HCT116 (cell line): ENCODE measurements at regions not wholly inside any gene's neighbourhood (a gene's known extent, or its start where the extent isn't known, plus 50 kb on each side); places are given as distances from the start of the nearest gene placed in this dataset.

Source experiments
- ATAC-seq: fragments of 200-7000 bp; cut with Tn5 transposase; 2 replicates; pipeline ENCODE4 v1.9.1; 2020; ENCODE audit warnings: mild to moderate bottlenecking, moderate library complexity
- BruUV-seq: library from RNA; stranded (reverse); fragments of 400-500 nt; replicated peaks from 2 replicates; lab custom pipeline; 2021; lab: Mats Ljungman, UMichigan
- CTCF ChIA-PET: fragments of 300-600 bp; sonication (Branson Sonifier 250); formaldehyde crosslinking; loops from one replicate; lab custom pipeline; 2021; ENCODE audit warnings: antibody characterized with exemption; lab: Charles Lee
- POLR2A ChIA-PET: fragments of 300-600, 350-600 bp; sonication (Branson Sonifier 250); formaldehyde crosslinking; loops from one replicate; lab custom pipeline; 2021; ENCODE audit warnings: antibody characterized with exemption; lab: Charles Lee
- RAD21 ChIA-PET, 2 experiments: fragments of 300-600 bp; sonication (Branson Sonifier 250); formaldehyde crosslinking; loops; one replicate each; lab custom pipeline; 2023; ENCODE audit warnings: low total read pairs in 2 of 2; ENCODE audit not compliant: uncharacterized antibody in 2 of 2, unreplicated experiment in 2 of 2, low non-redundant PET in 1 of 2; lab: Charles Lee
- DNase-seq: peaks from one replicate; pipeline ENCODE4 v3.0.0-alpha.2; 2010; ENCODE audit warnings: low read depth, low spot score
- H2AFZ ChIP-seq: fragments of 200-600 bp; shearing (Covaris generic), sonication (generic); 2 replicates; pipeline ENCODE4 v1.6.1; 2017; ENCODE audit warnings: low read depth, mixed run types, mixed read lengths, antibody characterized with exemption, low read length; ENCODE audit not compliant: poor library complexity, severe bottlenecking
- H3K27ac ChIP-seq: 2 replicates; pipeline ENCODE4 v1.5.1; 2012; ENCODE audit warnings: low read depth, low read length
- H3K27me3 ChIP-seq: fragments of 200-600 bp; sonication (generic); 2 replicates; pipeline ENCODE4 v1.6.1; 2016; ENCODE audit warnings: mixed run types, low read length, mixed read lengths; ENCODE audit not compliant: insufficient read depth
- H3K36me3 ChIP-seq, 2 experiments: fragments of 200-500 bp in 1 of 2; fragments of 200-600 bp in 1 of 2; sonication (Bioruptor generic) in 1 of 2; sonication (generic) in 1 of 2; 2 replicates each; pipeline versions ENCODE4 v1.5.1 to v1.6.1; 2014 to 2016; ENCODE audit warnings: low read length in 2 of 2, inconsistent platforms in 1 of 2, mixed read lengths in 1 of 2, mixed run types in 1 of 2; ENCODE audit not compliant: insufficient read depth in 2 of 2, control insufficient read depth in 1 of 2
- H3K4me1 ChIP-seq, 2 experiments: fragments of 200-600 bp in 1 of 2; sonication (generic) in 1 of 2; 2 replicates each; pipeline versions ENCODE4 v1.5.1 to v1.6.1; 2012 to 2017; ENCODE audit warnings: low read length in 2 of 2, inconsistent platforms in 1 of 2, mild to moderate bottlenecking in 1 of 2, mixed read lengths in 1 of 2, mixed run types in 1 of 2, moderate library complexity in 1 of 2; ENCODE audit not compliant: insufficient read depth in 2 of 2, control insufficient read depth in 1 of 2
- H3K4me2 ChIP-seq: fragments of 200-600 bp; sonication (generic); 2 replicates; pipeline ENCODE4 v1.6.1; 2017; ENCODE audit warnings: mixed run types, low read length, mixed read lengths
- H3K4me3 ChIP-seq, 2 experiments: fragments of 200-600 bp in 1 of 2; sonication (generic) in 1 of 2; replicated peaks in 1 of 2; 2 replicates each; pipeline ENCODE4 v1.5.1; 2011 to 2016; ENCODE audit warnings: low read length in 2 of 2, control low read depth in 1 of 2, low read depth in 1 of 2, mild to moderate bottlenecking in 1 of 2, mixed read lengths in 1 of 2, mixed run types in 1 of 2
- H3K79me2 ChIP-seq: fragments of 200-600 bp; sonication (generic); 2 replicates; pipeline ENCODE4 v1.6.1; 2017; ENCODE audit warnings: mild to moderate bottlenecking, mixed run types, low read length, moderate library complexity, mixed read lengths; ENCODE audit not compliant: insufficient read depth
- H3K9ac ChIP-seq: fragments of 200-600 bp; sonication (generic); 2 replicates; pipeline ENCODE4 v1.6.1; 2016; ENCODE audit warnings: low read length, mixed read lengths
- H3K9me2 ChIP-seq: fragments of 200-600 bp; sonication (generic), shearing (Covaris generic); 2 replicates; pipeline ENCODE4 v1.6.1; 2017; ENCODE audit warnings: mixed run types, mild to moderate bottlenecking, moderate library complexity; ENCODE audit not compliant: insufficient read depth
- H3K9me3 ChIP-seq, 2 experiments: fragments of 200-500 bp in 1 of 2; fragments of 200-600 bp in 1 of 2; sonication (Bioruptor generic) in 1 of 2; sonication (generic) in 1 of 2; 2 replicates each; pipeline ENCODE4 v1.6.1; 2014 to 2017; ENCODE audit warnings: low read length in 2 of 2, mixed read lengths in 2 of 2, inconsistent platforms in 1 of 2, low read depth in 1 of 2, mild to moderate bottlenecking in 1 of 2, mixed run types in 1 of 2, moderate library complexity in 1 of 2; ENCODE audit not compliant: control insufficient read depth in 1 of 2, insufficient read depth in 1 of 2
- H4K20me1 ChIP-seq: fragments of 200-600 bp; sonication (generic), shearing (Covaris generic); 2 replicates; pipeline ENCODE4 v1.6.1; 2017; ENCODE audit warnings: mixed run types, mild to moderate bottlenecking, moderate library complexity; ENCODE audit not compliant: insufficient read depth
- ATF3 ChIP-seq: IDR thresholded peaks from 2 replicates; pipeline ENCODE4 v1.6.1; 2012
- MAX ChIP-seq: IDR thresholded peaks from 2 replicates; pipeline ENCODE4 v1.6.1; 2012
- POLR2A ChIP-seq: IDR thresholded peaks from 2 replicates; pipeline ENCODE4 v1.7.0; 2011; ENCODE audit warnings: borderline replicate concordance; ENCODE audit not compliant: insufficient read depth, insufficient read length; ENCODE audit errors: extremely low read depth
- REST ChIP-seq: IDR thresholded peaks from 2 replicates; pipeline ENCODE4 v1.6.1; 2012; ENCODE audit warnings: low read depth
- SIN3A ChIP-seq: IDR thresholded peaks from 2 replicates; pipeline ENCODE4 v1.6.1; 2012; ENCODE audit warnings: low read depth
- SP1 ChIP-seq: IDR thresholded peaks from 2 replicates; pipeline ENCODE4 v1.6.1; 2012; ENCODE audit warnings: low read depth
- intact Hi-C: fragments of 100-400 bp; cut with micrococcal nuclease; formaldehyde crosslinking; loops from 2 replicates; pipeline ENCODE4 v1.10.0; 2022

GRCh38 chr5:60232036-60232795 lies 338.7 kb upstream of the PDE4D start:
- H3K9me3 ChIP-seq, result no peaks in the 10 kb centered on the region
- ChIA-PET CTCF (no interaction called here), RAD21 (no interaction called here), POLR2A (no interaction called here)
- ATAC-seq, result no peak
- H3K27me3 ChIP-seq, result peaks cover 1% of the 10 kb centered on the region; the same call in 1 of the 2 replicates
- no peak overlapping the region for H3K9ac ChIP-seq
- no peaks in the 10 kb centered on the region for H3K4me1 ChIP-seq
- H3K4me2 ChIP-seq, result no peak overlapping the region
- H4K20me1 ChIP-seq, result no peaks in the 10 kb centered on the region
- no peak for DNase-seq
- no peaks in the 10 kb centered on the region for H3K9me2 ChIP-seq
- TF ChIP-seq SIN3A, result no peak
- TF ChIP-seq POLR2A, result no peak
- no peaks in the 10 kb centered on the region for H3K36me3 ChIP-seq
- H2AFZ ChIP-seq, result no peak overlapping the region
- intact Hi-C loops, result no loop called here
- H3K79me2 ChIP-seq, result no peaks in the 10 kb centered on the region
- H3K27ac ChIP-seq, result no peak overlapping the region
- H3K4me3 ChIP-seq, result no peak overlapping the region
- no TSS peak for BruUV-seq

GRCh38 chr5:60230456-60230855 lies 336.9 kb upstream of the PDE4D start:
- TF ChIP-seq ATF3, result no peak
- no peak for TF ChIP-seq SP1
- no peak for TF ChIP-seq REST
- TF ChIP-seq MAX, result no peak
- TF ChIP-seq, all 23 proteins: peak for 0
- no peak overlapping the region for H3K9ac ChIP-seq
- no peak for ATAC-seq

More at GRCh38 chr5:60230456-60230855, 336.9 kb upstream of the PDE4D start:
- Histone ChIP-seq H3K79me2 (no peaks in the 10 kb centered on the region), H3K27me3 (no peaks in the 10 kb centered on the region), H3K4me2 (no peak overlapping the region), H4K20me1 (no peaks in the 10 kb centered on the region), H3K9me3 (no peaks in the 10 kb centered on the region), H2AFZ (no peak overlapping the region), H3K9me2 (no peaks in the 10 kb centered on the region), H3K27ac (no peak overlapping the region), H3K4me3 (no peak overlapping the region), H3K4me1 (no peaks in the 10 kb centered on the region), H3K36me3 (no peaks in the 10 kb centered on the region)
- BruUV-seq, result no TSS peak
- POLR2A ChIA-PET, result no interaction called here
- CTCF ChIA-PET, result interaction anchor here (1.1 kb wide), 1 partner anchor 57 kb away, joined by 3 read pairs; no protein-coding TSS in a partner anchor
- DNase-seq, result no peak
- intact Hi-C loops, result no loop called here
- RAD21 ChIA-PET, result no interaction called here
